SK-N-SH treated with all-trans-retinoic acid at 6 μM for 48 hours (cell line): ENCODE measurements at regions not wholly inside any gene's neighbourhood (a gene's known extent, or its start where the extent isn't known, plus 50 kb on each side); places are given as distances from the start of the nearest gene placed in this dataset.

Source experiments
- ATAC-seq: fragments of 200-7000 bp; cut with Tn5 transposase; 3 replicates; pipeline ENCODE4 v1.9.1; 2020; ENCODE audit warnings: mild to moderate bottlenecking, moderate library complexity
- ARNTL ChIP-seq: fragments of 450-650 bp; formaldehyde crosslinking; IDR thresholded peaks from 2 replicates; pipeline ENCODE4 v1.5.0; 2020; ENCODE audit warnings: low read depth, mild to moderate bottlenecking, moderate library complexity, borderline replicate concordance
- BACH2 ChIP-seq: fragments of 250-450 bp; sonication (Bioruptor Pico); IDR thresholded peaks from 2 replicates; pipeline ENCODE4 v1.9.0; 2021; ENCODE audit warnings: mild to moderate bottlenecking, borderline replicate concordance
- CREB5 ChIP-seq: fragments of 250-450 bp; sonication (Bioruptor Pico); IDR thresholded peaks from 2 replicates; pipeline ENCODE4 v1.5.1; 2020; ENCODE audit warnings: low read depth, mild to moderate bottlenecking, moderate library complexity
- CSDC2 ChIP-seq: fragments of 250-450 bp; sonication (Bioruptor Pico); IDR thresholded peaks from 2 replicates; pipeline ENCODE4 v1.5.0; 2020; ENCODE audit warnings: mild to moderate bottlenecking, moderate library complexity
- CSRNP3 ChIP-seq: fragments of 250-450 bp; sonication (Bioruptor Pico); IDR thresholded peaks from 2 replicates; pipeline ENCODE4 v1.5.1; 2021; ENCODE audit warnings: mild to moderate bottlenecking, moderate library complexity
- ESRRG ChIP-seq: fragments of 250-450 bp; sonication (Bioruptor Pico); IDR thresholded peaks from 2 replicates; pipeline ENCODE4 v1.6.1; 2021; ENCODE audit warnings: mild to moderate bottlenecking
- GLIS3 ChIP-seq: fragments of 250-450 bp; sonication (Bioruptor Pico); IDR thresholded peaks from 2 replicates; pipeline ENCODE4 v1.5.0; 2020; ENCODE audit warnings: mild to moderate bottlenecking, moderate library complexity
- ISL1 ChIP-seq: fragments of 250-450 bp; sonication (Bioruptor Pico); IDR thresholded peaks from 2 replicates; pipeline ENCODE4 v2.1.2; 2022; ENCODE audit warnings: mild to moderate bottlenecking, moderate library complexity
- OSR1 ChIP-seq: fragments of 250-450 bp; sonication (Bioruptor Pico); IDR thresholded peaks from 2 replicates; pipeline ENCODE4 v1.8.0; 2022; ENCODE audit warnings: moderate library complexity, mild to moderate bottlenecking, inconsistent platforms
- PATZ1 ChIP-seq: fragments of 250-450 bp; sonication (Bioruptor Pico); IDR thresholded peaks from 2 replicates; pipeline ENCODE4 v1.8.0; 2020; ENCODE audit warnings: mild to moderate bottlenecking, moderate library complexity, borderline replicate concordance
- POU6F1 ChIP-seq: fragments of 250-450 bp; sonication (Bioruptor Pico); IDR thresholded peaks from 2 replicates; pipeline ENCODE4 v1.8.0; 2021; ENCODE audit warnings: low read depth, mild to moderate bottlenecking, moderate library complexity, borderline replicate concordance
- PPARA ChIP-seq: fragments of 250-450 bp; sonication (Bioruptor Pico); IDR thresholded peaks from 2 replicates; pipeline ENCODE4 v1.5.0; 2020; ENCODE audit warnings: mild to moderate bottlenecking, borderline replicate concordance
- RARB ChIP-seq: fragments of 250-450 bp; sonication (Bioruptor Pico); IDR thresholded peaks from 2 replicates; pipeline ENCODE4 v1.8.0; 2021; ENCODE audit warnings: mild to moderate bottlenecking, moderate library complexity
- SNAI2 ChIP-seq: fragments of 250-450 bp; sonication (Bioruptor Pico); IDR thresholded peaks from 2 replicates; pipeline ENCODE4 v1.5.0; 2020; ENCODE audit warnings: mild to moderate bottlenecking, moderate library complexity
- TCF4 ChIP-seq: fragments of 250-450 bp; sonication (Bioruptor Pico); IDR thresholded peaks from 2 replicates; pipeline ENCODE4 v1.8.0; 2021; ENCODE audit warnings: mild to moderate bottlenecking, moderate library complexity, borderline replicate concordance
- TOX ChIP-seq: fragments of 250-450 bp; sonication (Bioruptor Pico); IDR thresholded peaks from 2 replicates; pipeline ENCODE4 v1.8.0; 2021; ENCODE audit warnings: mild to moderate bottlenecking, moderate library complexity, borderline replicate concordance
- ZC3H10 ChIP-seq: fragments of 250-450 bp; sonication (Bioruptor Pico); IDR thresholded peaks from 2 replicates; pipeline ENCODE4 v1.5.1; 2021; ENCODE audit warnings: mild to moderate bottlenecking, moderate library complexity
- ZFP3 ChIP-seq: fragments of 250-450 bp; sonication (Bioruptor Pico); IDR thresholded peaks from 2 replicates; pipeline ENCODE4 v1.5.0; 2020; ENCODE audit warnings: mild to moderate bottlenecking, moderate library complexity
- ZFP30 ChIP-seq: fragments of 450-650 bp; formaldehyde crosslinking; IDR thresholded peaks from 2 replicates; pipeline ENCODE4 v1.5.0; 2022; ENCODE audit warnings: mild to moderate bottlenecking, moderate library complexity
- ZNF565 ChIP-seq: fragments of 450-650 bp; formaldehyde crosslinking; conservative IDR thresholded peaks from 2 replicates; pipeline ENCODE4 v1.5.0; 2020; ENCODE audit warnings: low read depth, mild to moderate bottlenecking, moderate library complexity
- ZNF70 ChIP-seq: fragments of 450-650 bp; formaldehyde crosslinking; IDR thresholded peaks from 2 replicates; pipeline ENCODE4 v1.5.0; 2020; ENCODE audit warnings: mild to moderate bottlenecking, moderate library complexity
- ZNF8 ChIP-seq: fragments of 450-650 bp; formaldehyde crosslinking; IDR thresholded peaks from 2 replicates; pipeline ENCODE4 v1.5.0; 2020; ENCODE audit warnings: mild to moderate bottlenecking, moderate library complexity

- ATAC-seq = no peak
- TF ChIP-seq ISL1 (CRISPR knock-in tag) (peak; percentile 32; the same call in 1 of the 2 replicates), SNAI2 (CRISPR knock-in tag) (no peak)
- TF ChIP-seq, all 23 proteins: peak for 1
These were observed 170.1 kb upstream of the THUMPD2 start for GRCh38 chr2:39949131-39949530.

GRCh38 chr2:39948016-39948719, 169.1 kb upstream of the THUMPD2 start:
- ATAC-seq = peak; percentile 70
- no peak for TF ChIP-seq SNAI2 (CRISPR knock-in tag)
- TF ChIP-seq OSR1 (CRISPR knock-in tag) = no peak
- TF ChIP-seq TCF4 (CRISPR knock-in tag) = no peak
- TF ChIP-seq ZC3H10 (CRISPR knock-in tag) = 0 out of 2 replicates have a peak, but pooled peaks have one; percentile 14
- TF ChIP-seq ISL1 (CRISPR knock-in tag) = no peak
- TF ChIP-seq GLIS3 (CRISPR knock-in tag) = no peak
- no peak for TF ChIP-seq CREB5 (CRISPR knock-in tag)
- TF ChIP-seq ESRRG (CRISPR knock-in tag) = no peak
- TF ChIP-seq TOX (CRISPR knock-in tag) = peak; percentile 42; the same call in 1 of the 2 replicates
- no peak for TF ChIP-seq ZNF8 (CRISPR knock-in tag)
- no peak for TF ChIP-seq CSDC2 (CRISPR knock-in tag)
- no peak for TF ChIP-seq ZFP3
- TF ChIP-seq POU6F1 = no peak
- no peak for TF ChIP-seq PATZ1 (CRISPR knock-in tag)
- TF ChIP-seq CSRNP3 (CRISPR knock-in tag) = no peak
- TF ChIP-seq RARB (CRISPR knock-in tag) = no peak
- no peak for TF ChIP-seq PPARA (CRISPR knock-in tag)

GRCh38 chr2:39947294-39948015, 168.4 kb upstream of the THUMPD2 start:
- TF ChIP-seq ZNF565 = no peak
- TF ChIP-seq ISL1 (CRISPR knock-in tag) = no peak
- no peak for TF ChIP-seq ZNF8 (CRISPR knock-in tag)
- TF ChIP-seq SNAI2 (CRISPR knock-in tag) = no peak
- TF ChIP-seq ZFP3 = no peak
- no peak for TF ChIP-seq CSRNP3 (CRISPR knock-in tag)
- no peak for TF ChIP-seq ZC3H10 (CRISPR knock-in tag)
- TF ChIP-seq ZFP30 (CRISPR knock-in tag) = no peak
- TF ChIP-seq ARNTL (CRISPR knock-in tag) = no peak
- no peak for TF ChIP-seq ZNF70 (CRISPR knock-in tag)
- no peak for TF ChIP-seq ESRRG (CRISPR knock-in tag)
- no peak for TF ChIP-seq BACH2
- TF ChIP-seq PPARA (CRISPR knock-in tag) = no peak
- TF ChIP-seq POU6F1 = no peak
- TF ChIP-seq PATZ1 (CRISPR knock-in tag) = no peak
- no peak for TF ChIP-seq CSDC2 (CRISPR knock-in tag)
- TF ChIP-seq TCF4 (CRISPR knock-in tag) = no peak; the same call in 1 of the 2 replicates

More at GRCh38 chr2:39947294-39948015, 168.4 kb upstream of the THUMPD2 start:
- no peak for ATAC-seq
